ENCODE measurements at regions not wholly inside any gene's neighbourhood (a gene's known extent, or its start where the extent isn't known, plus 50 kb on each side); places are given as distances from the start of the nearest gene placed in this dataset.

DNA sequence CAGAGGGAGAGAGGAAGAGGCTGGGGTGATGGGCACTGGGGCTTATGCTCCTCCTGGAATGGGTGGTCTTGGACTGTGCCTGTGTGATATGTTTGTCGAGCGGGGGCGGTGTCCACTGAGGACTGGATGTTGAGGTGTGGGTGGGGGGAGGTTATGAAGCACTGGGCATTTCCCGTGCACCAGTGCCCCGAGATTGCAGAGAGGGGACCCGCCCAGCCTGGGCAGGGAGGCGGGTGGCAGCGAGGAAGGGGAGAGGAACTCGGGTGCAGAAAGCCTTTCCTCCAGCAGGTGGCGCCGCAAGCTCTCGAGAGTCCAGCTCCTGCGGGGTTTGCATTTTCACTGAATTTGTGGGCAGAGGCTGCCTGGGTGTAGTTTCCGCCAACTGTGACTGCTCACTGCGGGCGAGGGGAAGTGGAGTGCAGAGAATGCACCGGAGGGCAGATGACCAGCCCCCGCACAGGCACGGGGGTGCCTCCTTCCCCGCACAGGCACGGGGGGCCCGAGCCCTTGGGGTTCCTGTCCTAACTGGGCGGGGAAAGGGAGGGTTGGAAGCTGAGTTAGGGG lies 190.6 kb downstream of the SEC14L1 start (continued):
- TF ChIP-seq, protein P1, sequence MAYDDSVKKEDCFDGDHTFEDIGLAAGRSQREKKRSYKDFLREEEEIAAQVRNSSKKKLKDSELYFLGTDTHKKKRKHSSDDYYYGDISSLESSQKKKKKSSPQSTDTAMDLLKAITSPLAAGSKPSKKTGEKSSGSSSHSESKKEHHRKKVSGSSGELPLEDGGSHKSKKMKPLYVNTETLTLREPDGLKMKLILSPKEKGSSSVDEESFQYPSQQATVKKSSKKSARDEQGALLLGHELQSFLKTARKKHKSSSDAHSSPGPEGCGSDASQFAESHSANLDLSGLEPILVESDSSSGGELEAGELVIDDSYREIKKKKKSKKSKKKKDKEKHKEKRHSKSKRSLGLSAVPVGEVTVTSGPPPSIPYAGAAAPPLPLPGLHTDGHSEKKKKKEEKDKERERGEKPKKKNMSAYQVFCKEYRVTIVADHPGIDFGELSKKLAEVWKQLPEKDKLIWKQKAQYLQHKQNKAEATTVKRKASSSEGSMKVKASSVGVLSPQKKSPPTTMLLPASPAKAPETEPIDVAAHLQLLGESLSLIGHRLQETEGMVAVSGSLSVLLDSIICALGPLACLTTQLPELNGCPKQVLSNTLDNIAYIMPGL (CRISPR knock-in tag; IDR thresholded peaks at IDR 0.05; ENCODE audit: borderline replicate concordance in 1 of 2, low read depth in 1 of 2), result peak in 1 of 2 experiments; percentile 72; a peak in 1 of 4 replicates
- TF ChIP-seq EHMT2 (IDR thresholded peaks at IDR 0.05; ENCODE audit: borderline replicate concordance, low read depth, low read length) (no peak), SP2 (CRISPR knock-in tag; IDR thresholded peaks at IDR 0.05) (no peak), HNF4A (CRISPR knock-in tag; IDR thresholded peaks at IDR 0.05) (0 out of 2 replicates have a peak, but pooled peaks have one; percentile 7), HNRNPL (IDR thresholded peaks at IDR 0.05; ENCODE audit: low read depth, low read length) (peak; percentile 98), CHCHD3 (CRISPR knock-in tag; IDR thresholded peaks at IDR 0.05) (0 out of 2 replicates have a peak, but pooled peaks have one; percentile 26), ZSCAN25 (CRISPR knock-in tag; IDR thresholded peaks at IDR 0.05) (peak; percentile 67), DMAP1 (CRISPR knock-in tag; IDR thresholded peaks at IDR 0.05) (0 out of 2 replicates have a peak, but pooled peaks have one; percentile 26), ZNF607 (CRISPR knock-in tag; IDR thresholded peaks at IDR 0.05; ENCODE audit: borderline replicate concordance) (no peak), HNRNPLL (IDR thresholded peaks at IDR 0.05; ENCODE audit: low read depth, low read length, poor library complexity, severe bottlenecking) (peak; percentile 67), CREM (IDR thresholded peaks at IDR 0.05) (no peak), CREM (CRISPR knock-in tag; IDR thresholded peaks at IDR 0.05) (no peak), SIN3A (IDR thresholded peaks at IDR 0.05; ENCODE audit: borderline replicate concordance, low read depth, low read length) (no peak), SNAPC2 (CRISPR knock-in tag; IDR thresholded peaks at IDR 0.05) (peak; percentile 74; the same call in 1 of the 2 replicates), ZNF296 (CRISPR knock-in tag; conservative IDR thresholded peaks at IDR 0.05) (no peak)
- TF ChIP-seq, protein P2, sequence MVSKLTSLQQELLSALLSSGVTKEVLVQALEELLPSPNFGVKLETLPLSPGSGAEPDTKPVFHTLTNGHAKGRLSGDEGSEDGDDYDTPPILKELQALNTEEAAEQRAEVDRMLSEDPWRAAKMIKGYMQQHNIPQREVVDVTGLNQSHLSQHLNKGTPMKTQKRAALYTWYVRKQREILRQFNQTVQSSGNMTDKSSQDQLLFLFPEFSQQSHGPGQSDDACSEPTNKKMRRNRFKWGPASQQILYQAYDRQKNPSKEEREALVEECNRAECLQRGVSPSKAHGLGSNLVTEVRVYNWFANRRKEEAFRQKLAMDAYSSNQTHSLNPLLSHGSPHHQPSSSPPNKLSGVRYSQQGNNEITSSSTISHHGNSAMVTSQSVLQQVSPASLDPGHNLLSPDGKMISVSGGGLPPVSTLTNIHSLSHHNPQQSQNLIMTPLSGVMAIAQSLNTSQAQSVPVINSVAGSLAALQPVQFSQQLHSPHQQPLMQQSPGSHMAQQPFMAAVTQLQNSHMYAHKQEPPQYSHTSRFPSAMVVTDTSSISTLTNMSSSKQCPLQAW (CRISPR knock-in tag; IDR thresholded peaks at IDR 0.05), result peak; percentile 75; the same call in 1 of the 2 replicates
- TF ChIP-seq, protein P3, sequence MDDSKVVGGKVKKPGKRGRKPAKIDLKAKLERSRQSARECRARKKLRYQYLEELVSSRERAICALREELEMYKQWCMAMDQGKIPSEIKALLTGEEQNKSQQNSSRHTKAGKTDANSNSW (CRISPR knock-in tag; IDR thresholded peaks at IDR 0.05; ENCODE audit: borderline replicate concordance), result no peak
- TF ChIP-seq, protein P4, sequence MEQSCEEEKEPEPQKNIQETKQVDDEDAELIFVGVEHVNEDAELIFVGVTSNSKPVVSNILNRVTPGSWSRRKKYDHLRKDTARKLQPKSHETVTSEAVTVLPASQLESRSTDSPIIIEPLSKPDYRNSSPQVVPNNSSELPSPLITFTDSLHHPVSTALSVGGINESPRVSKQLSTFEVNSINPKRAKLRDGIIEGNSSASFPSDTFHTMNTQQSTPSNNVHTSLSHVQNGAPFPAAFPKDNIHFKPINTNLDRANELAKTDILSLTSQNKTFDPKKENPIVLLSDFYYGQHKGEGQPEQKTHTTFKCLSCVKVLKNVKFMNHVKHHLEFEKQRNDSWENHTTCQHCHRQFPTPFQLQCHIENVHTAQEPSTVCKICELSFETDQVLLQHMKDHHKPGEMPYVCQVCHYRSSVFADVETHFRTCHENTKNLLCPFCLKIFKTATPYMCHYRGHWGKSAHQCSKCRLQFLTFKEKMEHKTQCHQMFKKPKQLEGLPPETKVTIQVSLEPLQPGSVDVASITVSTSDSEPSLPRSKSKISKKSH (CRISPR knock-in tag; IDR thresholded peaks at IDR 0.05; ENCODE audit: borderline replicate concordance), result no peak
- TF ChIP-seq, protein P5, sequence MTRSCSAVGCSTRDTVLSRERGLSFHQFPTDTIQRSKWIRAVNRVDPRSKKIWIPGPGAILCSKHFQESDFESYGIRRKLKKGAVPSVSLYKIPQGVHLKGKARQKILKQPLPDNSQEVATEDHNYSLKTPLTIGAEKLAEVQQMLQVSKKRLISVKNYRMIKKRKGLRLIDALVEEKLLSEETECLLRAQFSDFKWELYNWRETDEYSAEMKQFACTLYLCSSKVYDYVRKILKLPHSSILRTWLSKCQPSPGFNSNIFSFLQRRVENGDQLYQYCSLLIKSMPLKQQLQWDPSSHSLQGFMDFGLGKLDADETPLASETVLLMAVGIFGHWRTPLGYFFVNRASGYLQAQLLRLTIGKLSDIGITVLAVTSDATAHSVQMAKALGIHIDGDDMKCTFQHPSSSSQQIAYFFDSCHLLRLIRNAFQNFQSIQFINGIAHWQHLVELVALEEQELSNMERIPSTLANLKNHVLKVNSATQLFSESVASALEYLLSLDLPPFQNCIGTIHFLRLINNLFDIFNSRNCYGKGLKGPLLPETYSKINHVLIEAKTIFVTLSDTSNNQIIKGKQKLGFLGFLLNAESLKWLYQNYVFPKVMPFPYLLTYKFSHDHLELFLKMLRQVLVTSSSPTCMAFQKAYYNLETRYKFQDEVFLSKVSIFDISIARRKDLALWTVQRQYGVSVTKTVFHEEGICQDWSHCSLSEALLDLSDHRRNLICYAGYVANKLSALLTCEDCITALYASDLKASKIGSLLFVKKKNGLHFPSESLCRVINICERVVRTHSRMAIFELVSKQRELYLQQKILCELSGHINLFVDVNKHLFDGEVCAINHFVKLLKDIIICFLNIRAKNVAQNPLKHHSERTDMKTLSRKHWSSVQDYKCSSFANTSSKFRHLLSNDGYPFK (CRISPR knock-in tag; IDR thresholded peaks at IDR 0.05; ENCODE audit: borderline replicate concordance), result peak; percentile 64; the same call in 1 of the 2 replicates
- TF ChIP-seq, protein P6, sequence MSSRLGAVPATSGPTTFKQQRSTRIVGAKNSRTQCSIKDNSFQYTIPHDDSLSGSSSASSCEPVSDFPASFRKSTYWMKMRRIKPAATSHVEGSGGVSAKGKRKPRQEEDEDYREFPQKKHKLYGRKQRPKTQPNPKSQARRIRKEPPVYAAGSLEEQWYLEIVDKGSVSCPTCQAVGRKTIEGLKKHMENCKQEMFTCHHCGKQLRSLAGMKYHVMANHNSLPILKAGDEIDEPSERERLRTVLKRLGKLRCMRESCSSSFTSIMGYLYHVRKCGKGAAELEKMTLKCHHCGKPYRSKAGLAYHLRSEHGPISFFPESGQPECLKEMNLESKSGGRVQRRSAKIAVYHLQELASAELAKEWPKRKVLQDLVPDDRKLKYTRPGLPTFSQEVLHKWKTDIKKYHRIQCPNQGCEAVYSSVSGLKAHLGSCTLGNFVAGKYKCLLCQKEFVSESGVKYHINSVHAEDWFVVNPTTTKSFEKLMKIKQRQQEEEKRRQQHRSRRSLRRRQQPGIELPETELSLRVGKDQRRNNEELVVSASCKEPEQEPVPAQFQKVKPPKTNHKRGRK (CRISPR knock-in tag; IDR thresholded peaks at IDR 0.05), result no peak

Data from HepG2 (cell line).